ENCODE measurements at regions not wholly inside any gene's neighbourhood (a gene's known extent, or its start where the extent isn't known, plus 50 kb on each side); places are given as distances from the start of the nearest gene placed in this dataset.
"Not testable (repeated sequence)": the region's sequence is repeated elsewhere in the genome, so short reads cannot be mapped to it uniquely, and the experiment has no call there.

DNA sequence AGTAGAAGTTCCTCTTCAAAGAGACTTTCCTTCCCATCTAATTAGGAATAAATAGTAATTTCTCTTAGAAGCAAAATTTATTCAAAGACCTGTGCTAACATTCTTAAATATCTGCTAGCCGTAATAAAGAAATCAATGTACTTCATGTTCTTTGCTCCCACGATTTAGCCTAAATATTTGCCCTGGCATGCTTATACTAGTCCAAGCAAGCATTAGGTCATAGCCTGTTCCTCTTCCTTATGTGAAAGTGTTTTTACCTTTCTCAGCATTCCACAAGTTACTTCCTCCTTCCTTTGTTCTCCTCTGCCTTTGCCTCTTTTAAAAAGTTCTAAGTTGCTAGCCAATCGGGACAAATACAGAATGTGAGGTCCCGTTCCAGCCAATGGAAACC is 55.6 kb upstream of the PPP1R2C start:
- not testable (repeated sequence) for TF ChIP-seq POLR2A (IDR thresholded peaks at IDR 0.05; ENCODE audit: low read length); GATA1 (IDR thresholded peaks at IDR 0.05; ENCODE audit: low read depth, low read length)

All from erythroblast (primary cell).